GM12865 (cell line): ENCODE measurements at regions not wholly inside any gene's neighbourhood (a gene's known extent, or its start where the extent isn't known, plus 50 kb on each side); places are given as distances from the start of the nearest gene placed in this dataset.

ENCODE experiments used
- DNase-seq: peaks from one replicate; pipeline ENCODE4 v3.0.0; 2010; ENCODE audit warnings: low read depth
- H3K4me3 ChIP-seq: 2 replicates; pipeline ENCODE4 v1.5.1; 2011; ENCODE audit warnings: mild to moderate bottlenecking, low read depth, low read length, control low read depth
- CTCF ChIP-seq: IDR thresholded peaks from 2 replicates; pipeline ENCODE4 v1.5.1; 2011; ENCODE audit warnings: low read length, control low read depth, low read depth, inconsistent platforms; ENCODE audit not compliant: insufficient read depth; ENCODE audit errors: missing control alignments

- DNase-seq, result no peak
- H3K4me3 ChIP-seq, result no peak overlapping the region
- TF ChIP-seq CTCF, result no peak
Observed at GRCh38 chr5:171629221-171629620, 156.4 kb upstream of the SMIM23 start.

- DNase-seq, result no peak
- no peak overlapping the region for H3K4me3 ChIP-seq
- TF ChIP-seq CTCF, result no peak
Observed at GRCh38 chr5:171629628-171630349, 155.8 kb upstream of the SMIM23 start.

- TF ChIP-seq CTCF, result no peak
- DNase-seq, result no peak
- H3K4me3 ChIP-seq, result no peak overlapping the region
Observed at GRCh38 chr5:171630350-171631065, 155.1 kb upstream of the SMIM23 start.

- no peak for TF ChIP-seq CTCF
- H3K4me3 ChIP-seq, result no peak overlapping the region
- DNase-seq, result no peak
Observed at GRCh38 chr5:171632616-171633015, 153.0 kb upstream of the SMIM23 start.

GRCh38 chr5:171633776-171634470, 151.7 kb upstream of the SMIM23 start:
- no peak overlapping the region for H3K4me3 ChIP-seq
- TF ChIP-seq CTCF, result no peak
- DNase-seq, result peak; percentile 19

GRCh38 chr5:171634511-171634910, 151.1 kb upstream of the SMIM23 start:
- TF ChIP-seq CTCF, result no peak
- no peak for DNase-seq

More at GRCh38 chr5:171634511-171634910, 151.1 kb upstream of the SMIM23 start:
- H3K4me3 ChIP-seq, result no peak overlapping the region
